Activated naive CD8-positive, alpha-beta T cell treated with anti-CD3 and anti-CD28 coated beads for 36 hours (primary cell): ENCODE measurements at regions not wholly inside any gene's neighbourhood (a gene's known extent, or its start where the extent isn't known, plus 50 kb on each side); places are given as distances from the start of the nearest gene placed in this dataset.

Experiments used
- DNase-seq: peaks from one replicate; pipeline ENCODE4 v3.0.0; 2021
- H3K27ac Mint-ChIP-seq: one replicate; pipeline ENCODE4 v1.8.0; 2022; ENCODE audit warnings: mild to moderate bottlenecking, moderate library complexity, mixed read lengths
- H3K27me3 Mint-ChIP-seq: one replicate; pipeline ENCODE4 v1.8.0; 2022; ENCODE audit warnings: mild to moderate bottlenecking, mixed read lengths
- H3K36me3 Mint-ChIP-seq: one replicate; pipeline ENCODE4 v1.8.0; 2021; ENCODE audit warnings: mild to moderate bottlenecking, mixed read lengths
- H3K4me1 Mint-ChIP-seq: one replicate; pipeline ENCODE4 v1.8.0; 2021; ENCODE audit warnings: mixed read lengths
- H3K4me3 Mint-ChIP-seq: one replicate; pipeline ENCODE4 v1.8.0; 2022; ENCODE audit warnings: mild to moderate bottlenecking, moderate library complexity, mixed read lengths
- H3K9me3 Mint-ChIP-seq: one replicate; pipeline ENCODE4 v1.8.0; 2022; ENCODE audit warnings: mixed read lengths

DNA sequence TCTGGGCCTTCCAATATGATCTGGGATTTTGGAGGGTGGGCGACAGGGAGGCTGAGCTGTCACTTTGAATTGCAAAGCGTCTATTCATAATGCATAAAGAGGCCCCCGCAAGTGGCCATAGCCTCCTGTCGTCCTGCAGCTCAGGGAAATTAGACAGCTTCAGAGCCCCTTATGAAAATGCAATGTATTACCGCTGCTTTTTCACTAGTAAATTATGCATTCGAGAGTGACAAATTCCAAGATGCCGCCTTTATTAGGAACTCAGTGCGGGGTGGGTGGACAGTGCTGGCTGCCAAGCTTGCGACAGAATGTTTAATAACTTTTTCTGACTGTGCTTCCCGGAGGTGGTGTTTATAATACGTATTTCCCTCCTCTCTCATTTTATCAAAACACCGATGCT, 168.5 kb downstream of the DHX35 start:
- Mint-ChIP-seq H3K36me3 (no peaks in the 10 kb centered on the region), H3K27me3 (no peaks in the 10 kb centered on the region), H3K9me3 (no peaks in the 10 kb centered on the region), H3K4me1 (no peaks in the 10 kb centered on the region), H3K27ac (no peak overlapping the region), H3K4me3 (no peak overlapping the region)
- no peak for DNase-seq

GRCh38 chr20:39129523-39129922, 167.4 kb downstream of the DHX35 start:
- no peak overlapping the region for H3K4me3 Mint-ChIP-seq
- no peak overlapping the region for H3K27ac Mint-ChIP-seq
- no peaks in the 10 kb centered on the region for H3K9me3 Mint-ChIP-seq
- no peak for DNase-seq
- no peaks in the 10 kb centered on the region for H3K36me3 Mint-ChIP-seq
- H3K4me1 Mint-ChIP-seq = no peaks in the 10 kb centered on the region
- H3K27me3 Mint-ChIP-seq = no peaks in the 10 kb centered on the region

- Mint-ChIP-seq H3K9me3 (no peaks in the 10 kb centered on the region), H3K4me1 (no peaks in the 10 kb centered on the region), H3K27ac (no peak overlapping the region), H3K27me3 (peaks cover 15% of the 10 kb centered on the region), H3K36me3 (no peaks in the 10 kb centered on the region), H3K4me3 (no peak overlapping the region)
- no peak for DNase-seq
Measured at GRCh38 chr20:39124064-39124463, 161.9 kb downstream of the DHX35 start.

GRCh38 chr20:39123185-39123557, 161.0 kb downstream of the DHX35 start:
- DNase-seq = no peak
- no peaks in the 10 kb centered on the region for H3K9me3 Mint-ChIP-seq
- H3K4me1 Mint-ChIP-seq = no peaks in the 10 kb centered on the region
- H3K36me3 Mint-ChIP-seq = no peaks in the 10 kb centered on the region
- no peak overlapping the region for H3K4me3 Mint-ChIP-seq
- H3K27ac Mint-ChIP-seq = no peak overlapping the region
- H3K27me3 Mint-ChIP-seq = peaks cover 18% of the 10 kb centered on the region

GRCh38 chr20:39117491-39117890, 155.3 kb downstream of the DHX35 start:
- Mint-ChIP-seq H3K27me3 (peaks cover 39% of the 10 kb centered on the region), H3K4me3 (no peak overlapping the region), H3K4me1 (no peaks in the 10 kb centered on the region), H3K9me3 (no peaks in the 10 kb centered on the region), H3K36me3 (no peaks in the 10 kb centered on the region), H3K27ac (no peak overlapping the region)
- DNase-seq = no peak

DNA sequence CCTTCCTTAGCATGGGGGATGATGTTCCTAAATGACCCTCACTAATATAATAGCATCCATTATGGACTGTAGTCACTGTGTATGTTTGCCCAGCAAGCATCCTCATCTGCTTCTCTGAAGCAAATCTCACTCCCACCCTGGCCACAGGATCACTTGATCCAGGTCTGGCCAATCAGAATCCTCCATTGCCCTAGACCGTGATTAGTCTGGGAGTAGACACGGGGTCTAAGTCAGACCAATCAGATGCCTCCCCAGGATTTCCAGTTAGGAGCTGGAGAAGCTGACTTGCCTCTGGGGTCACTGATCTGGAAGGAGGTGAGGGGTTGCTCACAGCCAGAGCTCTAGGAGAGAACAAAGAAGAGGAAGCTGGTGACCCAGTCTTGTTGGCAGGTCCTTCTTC, 153.9 kb downstream of the DHX35 start:
- Mint-ChIP-seq H3K4me3 (no peak overlapping the region), H3K27ac (no peak overlapping the region), H3K4me1 (no peaks in the 10 kb centered on the region), H3K9me3 (no peaks in the 10 kb centered on the region), H3K36me3 (no peaks in the 10 kb centered on the region), H3K27me3 (peaks cover 45% of the 10 kb centered on the region)
- DNase-seq = no peak

GRCh38 chr20:39112178-39112743, 150.1 kb downstream of the DHX35 start:
- Mint-ChIP-seq H3K4me3 (no peak overlapping the region), H3K27ac (no peak overlapping the region), H3K4me1 (no peaks in the 10 kb centered on the region), H3K9me3 (no peaks in the 10 kb centered on the region), H3K36me3 (no peaks in the 10 kb centered on the region), H3K27me3 (peaks cover 54% of the 10 kb centered on the region)
- peak; percentile 9 for DNase-seq

DNA sequence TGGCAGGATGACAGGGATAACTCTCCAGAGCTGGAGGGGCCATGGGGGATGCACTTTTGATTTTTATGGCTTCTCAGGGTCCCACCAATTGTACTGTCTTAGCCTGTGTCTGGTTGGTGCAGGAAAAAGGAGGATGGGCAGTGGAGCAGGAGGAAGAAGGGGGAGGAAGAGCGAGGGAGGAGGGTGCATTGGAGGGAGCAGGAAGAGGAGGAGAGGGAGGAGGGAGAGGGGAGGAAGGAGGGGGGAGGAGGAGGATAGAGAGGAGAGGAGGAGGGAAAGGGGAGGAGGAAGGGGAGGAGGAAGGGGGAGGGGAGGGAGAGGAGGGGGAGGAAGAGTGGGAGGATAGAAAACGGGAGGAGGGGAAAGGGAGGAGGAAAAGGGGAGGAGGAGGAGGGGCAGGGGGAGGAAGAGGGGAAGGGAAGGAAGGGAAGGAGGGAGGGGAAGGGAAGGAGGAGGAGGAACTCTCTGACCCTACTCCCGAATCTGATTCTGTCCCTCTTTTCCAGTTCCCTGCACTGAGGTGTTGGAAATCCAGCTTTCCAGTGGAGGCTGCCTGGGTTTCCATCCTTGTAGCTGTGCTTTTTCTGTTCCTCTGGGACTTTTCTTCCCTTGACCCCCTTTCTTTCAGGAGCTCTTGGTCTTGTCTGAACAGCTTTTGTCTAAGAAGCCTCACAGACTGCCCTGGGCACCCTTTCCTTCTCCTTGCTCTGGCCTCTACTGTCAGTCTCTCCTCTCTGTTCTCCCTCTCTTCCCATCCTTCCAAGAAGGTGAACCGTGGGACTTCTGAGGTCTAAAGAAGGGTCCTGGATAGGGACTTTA, 149.4 kb downstream of the DHX35 start:
- no peak overlapping the region for H3K4me3 Mint-ChIP-seq
- H3K36me3 Mint-ChIP-seq = no peaks in the 10 kb centered on the region
- no peaks in the 10 kb centered on the region for H3K4me1 Mint-ChIP-seq
- no peak for DNase-seq
- H3K9me3 Mint-ChIP-seq = no peaks in the 10 kb centered on the region
- H3K27ac Mint-ChIP-seq = no peak overlapping the region
- H3K27me3 Mint-ChIP-seq = peaks cover 57% of the 10 kb centered on the region

DNA sequence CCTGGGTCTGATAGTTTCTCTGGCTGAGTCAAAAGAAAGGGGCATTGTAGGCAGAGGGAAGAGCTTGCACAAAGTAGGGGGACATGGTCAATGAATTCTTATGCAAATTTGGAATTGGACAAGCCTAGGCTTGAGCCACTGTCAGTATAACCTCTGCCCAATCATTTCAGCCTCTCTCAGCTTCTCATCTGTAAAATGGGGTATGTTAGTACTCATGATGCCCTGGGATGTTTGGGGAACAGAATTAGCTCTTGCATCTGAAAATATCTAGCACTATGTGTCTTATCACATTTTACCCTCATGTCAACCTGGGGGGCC, 148.6 kb downstream of the DHX35 start:
- DNase-seq = no peak

DNA sequence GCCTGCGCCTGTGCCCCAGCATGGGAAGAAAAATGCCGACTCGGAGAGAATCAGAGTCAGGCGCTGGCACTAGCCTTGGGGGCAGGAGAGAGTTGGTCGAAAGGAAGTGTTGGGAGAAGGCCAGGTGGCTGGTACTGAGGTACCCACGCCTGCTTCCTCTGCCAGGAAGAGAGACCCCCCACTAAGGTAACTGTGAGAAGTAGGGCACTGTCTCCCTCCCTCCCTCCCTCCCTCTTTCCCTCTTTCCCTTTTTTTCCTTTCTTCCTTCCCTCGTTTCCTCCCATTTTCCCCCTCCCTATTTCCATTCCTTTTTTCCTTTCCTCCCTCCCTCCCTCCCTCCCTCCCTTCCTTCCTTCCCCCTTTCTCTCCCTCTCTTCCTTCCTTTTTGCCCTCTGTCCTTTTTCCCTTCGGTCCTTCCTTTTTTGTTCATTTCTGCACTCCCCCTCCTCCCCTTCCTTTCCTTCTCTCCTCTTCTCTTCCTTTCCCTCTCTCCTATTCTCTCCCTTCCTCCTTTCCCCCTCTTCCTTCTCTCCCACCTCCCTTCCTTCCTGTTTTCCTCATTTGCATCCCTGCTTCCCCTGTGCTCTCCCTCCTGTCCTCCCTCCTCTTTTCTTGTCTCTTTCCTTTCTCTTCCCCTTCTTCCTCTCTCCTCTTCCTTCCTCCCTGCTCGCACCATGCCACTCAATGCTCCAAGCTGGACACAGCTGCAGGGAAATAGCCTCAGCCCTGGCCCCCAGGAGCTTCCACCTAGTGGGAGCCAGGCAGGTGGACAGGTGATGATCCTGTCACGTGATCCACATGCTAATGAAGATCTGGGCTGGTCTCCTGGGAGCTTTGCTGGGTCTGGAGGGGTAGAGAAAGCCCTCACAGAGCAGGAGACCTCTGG, 148.0 kb downstream of the DHX35 start:
- Mint-ChIP-seq H3K36me3 (no peaks in the 10 kb centered on the region), H3K27ac (no peak overlapping the region), H3K27me3 (peaks cover 57% of the 10 kb centered on the region)

More for the DNA sequence above, 148.6 kb downstream of the DHX35 start:
- Mint-ChIP-seq H3K4me3 (no peak overlapping the region), H3K27ac (no peak overlapping the region), H3K36me3 (no peaks in the 10 kb centered on the region), H3K27me3 (peaks cover 56% of the 10 kb centered on the region), H3K4me1 (no peaks in the 10 kb centered on the region), H3K9me3 (no peaks in the 10 kb centered on the region)

GRCh38 chr20:39108746-39109145, 146.6 kb downstream of the DHX35 start:
- no peaks in the 10 kb centered on the region for H3K4me1 Mint-ChIP-seq
- H3K9me3 Mint-ChIP-seq = no peaks in the 10 kb centered on the region
- H3K27ac Mint-ChIP-seq = no peak overlapping the region
- no peak for DNase-seq
- no peaks in the 10 kb centered on the region for H3K36me3 Mint-ChIP-seq
- peaks cover 61% of the 10 kb centered on the region for H3K27me3 Mint-ChIP-seq
- no peak overlapping the region for H3K4me3 Mint-ChIP-seq

More for the DNA sequence above, 148.0 kb downstream of the DHX35 start:
- Mint-ChIP-seq H3K4me1 (no peaks in the 10 kb centered on the region), H3K4me3 (no peak overlapping the region), H3K9me3 (no peaks in the 10 kb centered on the region)
- no peak for DNase-seq

GRCh38 chr20:39107741-39108140, 145.6 kb downstream of the DHX35 start:
- no peaks in the 10 kb centered on the region for H3K36me3 Mint-ChIP-seq
- peaks cover 52% of the 10 kb centered on the region for H3K27me3 Mint-ChIP-seq
- no peak for DNase-seq
- no peaks in the 10 kb centered on the region for H3K4me1 Mint-ChIP-seq
- no peak overlapping the region for H3K27ac Mint-ChIP-seq
- H3K4me3 Mint-ChIP-seq = no peak overlapping the region
- no peaks in the 10 kb centered on the region for H3K9me3 Mint-ChIP-seq

GRCh38 chr20:39106791-39107190, 144.6 kb downstream of the DHX35 start:
- no peak overlapping the region for H3K4me3 Mint-ChIP-seq
- H3K27ac Mint-ChIP-seq = no peak overlapping the region
- peaks cover 49% of the 10 kb centered on the region for H3K27me3 Mint-ChIP-seq
- DNase-seq = no peak
- no peaks in the 10 kb centered on the region for H3K36me3 Mint-ChIP-seq
- no peaks in the 10 kb centered on the region for H3K4me1 Mint-ChIP-seq
- no peaks in the 10 kb centered on the region for H3K9me3 Mint-ChIP-seq

- Mint-ChIP-seq H3K27ac (no peak overlapping the region), H3K4me1 (no peaks in the 10 kb centered on the region), H3K4me3 (no peak overlapping the region), H3K27me3 (peaks cover 48% of the 10 kb centered on the region), H3K9me3 (no peaks in the 10 kb centered on the region), H3K36me3 (no peaks in the 10 kb centered on the region)
- no peak for DNase-seq
Measured at GRCh38 chr20:39105551-39105950, 143.4 kb downstream of the DHX35 start.

GRCh38 chr20:39103732-39104131, 141.6 kb downstream of the DHX35 start:
- H3K9me3 Mint-ChIP-seq = no peaks in the 10 kb centered on the region
- no peaks in the 10 kb centered on the region for H3K4me1 Mint-ChIP-seq
- peaks cover 46% of the 10 kb centered on the region for H3K27me3 Mint-ChIP-seq
- DNase-seq = no peak
- no peak overlapping the region for H3K27ac Mint-ChIP-seq
- H3K36me3 Mint-ChIP-seq = no peaks in the 10 kb centered on the region
- H3K4me3 Mint-ChIP-seq = no peak overlapping the region
